ENCODE measurements at regions not wholly inside any gene's neighbourhood (a gene's known extent, or its start where the extent isn't known, plus 50 kb on each side); places are given as distances from the start of the nearest gene placed in this dataset.

DNA sequence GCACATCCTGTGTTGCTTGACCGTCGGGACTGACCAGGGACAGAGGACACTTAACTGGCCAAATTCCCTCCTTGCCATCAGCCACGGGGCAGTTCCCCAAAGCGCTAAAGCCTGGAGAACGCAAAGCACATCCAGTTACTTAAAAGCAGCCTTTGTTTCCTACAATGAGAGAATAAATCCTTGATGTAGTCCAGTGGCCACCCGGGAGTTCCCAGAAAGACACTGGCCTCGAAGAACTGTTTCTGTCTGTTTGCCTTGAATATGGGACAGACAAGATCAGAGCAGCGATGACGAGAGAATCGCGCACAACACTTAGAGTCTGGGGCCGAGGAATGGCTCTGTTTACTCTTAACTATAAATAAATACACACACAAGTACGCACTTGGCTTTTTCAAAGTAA lies 102.2 kb downstream of the TNFAIP2 start:
- Mint-ChIP-seq H3K36me3 (ENCODE audit: low read depth) (no peaks in the 10 kb centered on the region), H3K9me3 (no peaks in the 10 kb centered on the region), H3K27me3 (ENCODE audit: low read depth) (peaks cover 50% of the 10 kb centered on the region), H3K4me3 (no peak overlapping the region), H3K27ac (peak overlapping the region in 2 of 3 experiments; percentile 67 to 91), H3K4me1 (no peaks in the 10 kb centered on the region)
- no peak for TF ChIP-seq CTCF (IDR thresholded peaks at IDR 0.05; ENCODE audit: unreplicated experiment in 3 of 3)

DNA sequence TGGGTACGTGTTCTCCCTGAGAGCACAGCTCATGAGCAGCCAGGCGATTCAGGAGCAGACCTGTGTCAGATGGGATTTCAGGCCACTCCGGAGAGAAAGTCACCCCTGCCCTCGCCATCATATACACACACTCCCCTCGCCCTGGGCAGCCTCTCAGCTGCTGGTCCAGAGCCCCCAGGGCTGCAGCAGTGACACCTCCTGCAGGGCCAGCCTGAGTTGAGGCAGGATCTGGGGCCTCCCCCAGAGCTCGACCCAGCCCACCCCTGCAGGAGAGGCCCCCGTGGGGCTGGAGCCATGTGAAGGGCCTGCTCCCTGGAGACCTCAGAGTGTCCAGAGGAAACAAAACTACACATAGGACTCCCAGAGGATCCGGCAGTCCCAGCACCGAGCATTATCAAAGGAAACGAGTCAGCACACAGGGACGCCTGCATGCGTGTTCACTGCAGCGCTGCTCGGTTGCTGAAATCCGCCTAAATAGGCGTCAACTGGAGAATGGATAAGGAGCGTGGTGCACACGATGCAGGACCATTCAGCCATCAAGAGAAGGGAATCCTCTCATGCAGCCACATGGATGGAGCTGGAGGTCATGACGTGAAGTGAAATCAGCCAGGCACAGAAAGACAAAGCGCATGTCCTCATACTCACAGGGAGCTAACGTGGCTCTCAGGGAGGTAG lies 104.0 kb downstream of the TNFAIP2 start:
- H3K27ac Mint-ChIP-seq: no peak overlapping the region
- peaks cover 36% of the 10 kb centered on the region for H3K27me3 Mint-ChIP-seq (ENCODE audit: low read depth)
- H3K4me1 Mint-ChIP-seq: no peaks in the 10 kb centered on the region
- no peak overlapping the region for H3K4me3 Mint-ChIP-seq
- no peaks in the 10 kb centered on the region for H3K9me3 Mint-ChIP-seq
- no peaks in the 10 kb centered on the region for H3K36me3 Mint-ChIP-seq (ENCODE audit: low read depth)
- TF ChIP-seq CTCF (IDR thresholded peaks at IDR 0.05; ENCODE audit: unreplicated experiment in 3 of 3): no peak

GRCh38 chr14:103228076-103228806 lies 105.0 kb downstream of the TNFAIP2 start:
- no peaks in the 10 kb centered on the region for H3K36me3 Mint-ChIP-seq (ENCODE audit: low read depth)
- no peaks in the 10 kb centered on the region for H3K9me3 Mint-ChIP-seq
- no peak overlapping the region for H3K4me3 Mint-ChIP-seq
- H3K27me3 Mint-ChIP-seq (ENCODE audit: low read depth): peaks cover 27% of the 10 kb centered on the region
- TF ChIP-seq CTCF (IDR thresholded peaks at IDR 0.05; ENCODE audit: unreplicated experiment in 3 of 3): no peak
- no peak overlapping the region for H3K27ac Mint-ChIP-seq
- H3K4me1 Mint-ChIP-seq: no peaks in the 10 kb centered on the region

GRCh38 chr14:103228866-103229265 lies 105.2 kb upstream of the EIF5 start:
- Mint-ChIP-seq H3K36me3 (ENCODE audit: low read depth) (no peaks in the 10 kb centered on the region), H3K4me1 (peaks cover under 1% of the 10 kb centered on the region), H3K27me3 (ENCODE audit: low read depth) (peaks cover 29% of the 10 kb centered on the region), H3K4me3 (no peak overlapping the region), H3K27ac (no peak overlapping the region), H3K9me3 (no peaks in the 10 kb centered on the region)
- TF ChIP-seq CTCF (IDR thresholded peaks at IDR 0.05; ENCODE audit: unreplicated experiment in 3 of 3): no peak

GRCh38 chr14:103230021-103230420 lies 104.0 kb upstream of the EIF5 start:
- no peak overlapping the region for H3K27ac Mint-ChIP-seq
- peaks cover 23% of the 10 kb centered on the region for H3K27me3 Mint-ChIP-seq (ENCODE audit: low read depth)
- no peak overlapping the region for H3K4me3 Mint-ChIP-seq
- no peaks in the 10 kb centered on the region for H3K9me3 Mint-ChIP-seq
- no peaks in the 10 kb centered on the region for H3K36me3 Mint-ChIP-seq (ENCODE audit: low read depth)
- no peak for TF ChIP-seq CTCF (IDR thresholded peaks at IDR 0.05; ENCODE audit: unreplicated experiment in 3 of 3)
- H3K4me1 Mint-ChIP-seq: peaks cover 12% of the 10 kb centered on the region
